Cardiac septum (tissue), 1 donor: ENCODE measurements at regions not wholly inside any gene's neighbourhood (a gene's known extent, or its start where the extent isn't known, plus 50 kb on each side); places are given as distances from the start of the nearest gene placed in this dataset.
"Not testable (repeated sequence)": the region's sequence is repeated elsewhere in the genome, so short reads cannot be mapped to it uniquely, and the experiment has no call there.

Source experiments
- DNase-seq: peaks from one replicate; pipeline ENCODE4 v3.0.0-alpha.2; 2020; ENCODE audit warnings: low spot score
- intact Hi-C: fragments of 100-400 bp; cut with DNase I; formaldehyde crosslinking; loops from one replicate; pipeline ENCODE4 v1.14.0; 2022
- donor health status: DM: no; HTN: no; CAD: no.

GRCh38 chr14:106044949-106045596 is 518.7 kb downstream of the TMEM121 start:
- no peak for DNase-seq
- intact Hi-C loops = no loop called here

DNA sequence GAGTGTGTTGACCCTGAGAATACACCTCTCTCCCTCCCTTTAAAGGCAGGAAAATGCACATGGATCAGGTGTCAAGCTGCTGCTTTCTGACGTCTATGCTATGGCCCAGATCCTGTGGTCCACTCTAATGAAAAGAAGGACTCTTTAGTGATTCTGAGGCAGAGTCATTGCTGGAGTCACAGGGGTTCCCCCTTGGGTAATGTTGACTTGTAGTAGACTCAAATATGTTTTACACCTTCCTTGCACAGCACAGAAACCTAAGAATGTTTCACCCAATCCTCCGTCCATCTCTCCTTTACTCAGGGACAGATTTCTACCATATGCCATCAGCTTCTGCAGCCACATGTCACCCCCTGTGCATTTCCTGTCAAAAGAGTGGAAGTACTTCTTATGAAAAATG is 525.4 kb downstream of the TMEM121 start:
- intact Hi-C loops = no loop called here
- DNase-seq = no peak

GRCh38 chr14:106055289-106055688 is 528.9 kb downstream of the TMEM121 start:
- intact Hi-C loops = no loop called here
- DNase-seq = no peak

- DNase-seq = no peak
- intact Hi-C loops = no loop called here
These were observed 532.0 kb downstream of the TMEM121 start for GRCh38 chr14:106058342-106058741.

GRCh38 chr14:106060276-106060975 is 534.0 kb downstream of the TMEM121 start:
- intact Hi-C loops = no loop called here
- DNase-seq = no peak

- intact Hi-C loops, DNase-seq: not testable (repeated sequence)
These were observed 535.6 kb downstream of the TMEM121 start for GRCh38 chr14:106061877-106062500.

DNA sequence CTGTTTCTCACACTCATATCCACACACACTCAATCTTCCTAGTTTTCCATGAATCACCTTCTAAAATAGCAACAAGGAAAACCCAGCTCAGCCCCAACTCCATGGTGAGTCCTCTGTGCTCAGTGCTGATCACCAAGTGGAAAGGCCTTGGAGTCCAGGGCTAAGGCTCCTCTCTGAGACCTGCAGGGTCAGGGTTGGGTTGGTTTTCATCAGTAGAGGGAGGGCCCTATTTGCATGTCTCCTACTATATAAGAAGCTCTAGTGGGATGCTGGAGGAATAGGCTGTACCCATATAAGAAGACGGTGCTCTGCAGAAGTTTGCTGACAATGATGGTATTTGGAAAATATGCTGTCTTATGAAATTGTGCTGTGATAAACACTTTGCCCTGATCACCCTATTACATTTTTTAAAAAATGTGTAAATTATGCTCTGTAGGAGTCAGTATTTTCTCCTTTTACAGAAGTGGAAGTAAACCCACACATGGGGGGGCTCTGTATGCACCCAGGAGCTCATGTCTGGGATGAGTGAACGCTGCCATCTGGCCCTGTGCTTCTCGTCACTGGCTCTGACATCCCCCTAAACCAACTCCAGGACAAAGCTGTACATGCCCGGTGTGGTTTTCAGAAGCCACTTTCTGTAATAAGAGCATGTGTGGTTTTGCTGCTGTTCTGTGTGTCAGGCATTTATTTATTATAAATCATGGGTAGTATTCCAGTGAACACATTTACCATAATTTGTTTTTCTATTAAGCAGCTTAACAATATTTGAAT is 536.3 kb downstream of the TMEM121 start:
- no peak for DNase-seq
- intact Hi-C loops = no loop called here

DNA sequence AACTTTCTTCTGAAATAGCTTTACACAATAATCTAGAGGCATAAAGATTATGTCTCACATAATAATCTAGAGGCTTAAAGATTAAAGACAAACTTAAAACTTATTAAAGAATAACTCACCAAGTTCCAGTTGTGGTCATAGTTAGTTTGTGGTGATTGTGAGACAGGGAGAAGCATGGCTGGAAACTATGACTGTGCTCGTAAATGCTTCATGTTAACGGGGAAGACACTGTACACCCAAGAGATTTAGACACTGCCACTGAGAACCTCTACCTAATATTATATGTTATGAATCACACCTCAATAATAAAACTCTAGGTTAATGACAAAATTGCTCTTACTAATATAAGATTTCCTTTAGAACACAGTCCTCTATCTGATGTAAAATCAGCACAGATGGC is 541.6 kb downstream of the TMEM121 start:
- intact Hi-C loops = no loop called here
- no peak for DNase-seq

GRCh38 chr14:106069804-106070625 is 543.6 kb downstream of the TMEM121 start:
- DNase-seq = no peak
- intact Hi-C loops = no loop called here

GRCh38 chr14:106080922-106081321 is 554.5 kb downstream of the TMEM121 start:
- intact Hi-C loops = no loop called here

GRCh38 chr14:106081721-106082120 is 555.3 kb downstream of the TMEM121 start:
- DNase-seq, intact Hi-C loops: not testable (repeated sequence)

More at GRCh38 chr14:106080922-106081321, 554.5 kb downstream of the TMEM121 start:
- no peak for DNase-seq

DNA sequence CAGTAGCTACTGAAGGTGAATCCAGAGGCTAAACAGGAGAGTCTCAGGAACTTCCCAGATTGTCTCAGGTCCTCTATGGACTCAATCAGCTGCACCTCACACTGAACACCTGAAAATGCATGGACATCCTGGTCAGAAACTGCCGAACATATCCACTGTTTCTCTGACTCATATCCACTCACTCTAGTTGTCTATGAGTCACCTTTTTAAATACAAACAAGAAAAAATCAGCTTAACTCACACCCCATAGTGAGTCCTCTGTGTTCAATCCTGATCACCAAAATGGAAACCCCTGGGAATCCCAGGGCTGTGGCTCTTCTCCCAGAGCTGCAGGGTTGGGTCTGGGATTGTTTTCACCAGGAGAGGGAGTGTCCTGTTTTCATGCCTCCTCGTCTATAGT is 556.7 kb downstream of the TMEM121 start:
- intact Hi-C loops = no loop called here
- DNase-seq = no peak

DNA sequence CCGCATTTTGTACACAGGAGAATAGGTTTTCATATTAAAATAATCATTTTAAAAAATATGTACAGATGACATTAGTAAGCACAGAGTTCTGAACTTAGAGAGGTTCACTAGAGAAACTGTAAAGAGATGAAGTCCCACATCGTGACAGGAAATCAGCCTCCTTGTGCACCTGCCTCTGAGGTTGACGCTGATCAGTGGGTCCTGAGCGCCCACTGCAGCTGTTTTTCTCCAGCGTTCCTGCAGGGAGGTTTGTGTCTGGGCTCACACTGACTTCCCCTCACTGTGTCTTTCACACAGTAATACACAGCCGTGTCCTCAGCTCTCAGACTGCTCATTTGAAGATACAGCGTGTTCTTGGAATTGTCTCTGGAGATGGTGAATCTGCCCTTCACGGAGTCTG is 561.5 kb downstream of the TMEM121 start:
- intact Hi-C loops = no loop called here
- no peak for DNase-seq

GRCh38 chr14:106088860-106089259 is 562.5 kb downstream of the TMEM121 start:
- intact Hi-C loops, DNase-seq: not testable (repeated sequence)

DNA sequence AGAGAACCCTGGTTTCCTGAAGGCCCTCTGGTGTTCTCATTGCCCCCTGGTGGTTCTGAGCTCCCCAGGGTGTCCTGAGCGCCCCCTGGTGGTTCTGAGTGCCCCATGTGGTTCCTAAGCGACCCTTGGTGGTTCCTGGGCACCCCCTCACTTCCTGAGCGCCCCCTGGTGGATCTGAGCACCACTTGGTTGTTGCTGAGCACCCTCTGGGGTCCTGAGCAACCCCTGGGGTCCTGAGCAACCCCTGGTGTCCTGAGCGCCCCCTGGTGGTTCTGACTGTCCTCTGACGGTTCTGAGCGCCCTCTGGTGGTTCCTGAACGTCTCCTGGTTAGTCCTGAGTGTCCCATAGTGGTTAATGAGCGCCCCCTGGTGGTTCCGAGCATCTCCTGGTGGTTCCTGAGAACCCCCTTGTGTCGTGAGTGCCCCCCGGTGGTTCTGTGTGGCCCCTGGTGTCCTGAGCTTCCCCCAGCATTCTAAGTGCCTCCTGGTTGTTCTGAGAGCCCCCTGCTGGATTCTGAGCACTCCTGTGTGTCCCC is 568.3 kb downstream of the TMEM121 start:
- DNase-seq = no peak
- intact Hi-C loops = no loop called here

DNA sequence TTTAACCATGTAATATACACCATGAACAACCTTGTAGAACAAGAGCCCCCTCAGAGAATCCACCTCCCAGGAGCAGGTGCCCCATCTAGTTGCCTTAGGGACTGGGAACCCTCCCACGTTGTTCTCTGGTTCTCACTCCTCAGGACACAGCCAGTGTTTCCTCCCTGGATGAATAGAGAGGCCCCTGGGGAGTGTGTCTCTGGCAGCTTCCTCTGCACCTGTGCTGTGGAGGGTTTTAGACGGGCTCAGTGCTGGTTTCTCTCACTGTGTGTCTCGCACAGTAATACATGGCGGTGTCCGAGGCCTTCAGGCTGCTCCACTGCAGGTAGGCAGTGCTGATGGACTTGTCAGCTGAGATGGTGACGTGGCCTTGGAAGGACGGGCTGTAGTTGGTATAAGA is 581.3 kb downstream of the TMEM121 start:
- intact Hi-C loops = no loop called here
- no peak for DNase-seq

DNA sequence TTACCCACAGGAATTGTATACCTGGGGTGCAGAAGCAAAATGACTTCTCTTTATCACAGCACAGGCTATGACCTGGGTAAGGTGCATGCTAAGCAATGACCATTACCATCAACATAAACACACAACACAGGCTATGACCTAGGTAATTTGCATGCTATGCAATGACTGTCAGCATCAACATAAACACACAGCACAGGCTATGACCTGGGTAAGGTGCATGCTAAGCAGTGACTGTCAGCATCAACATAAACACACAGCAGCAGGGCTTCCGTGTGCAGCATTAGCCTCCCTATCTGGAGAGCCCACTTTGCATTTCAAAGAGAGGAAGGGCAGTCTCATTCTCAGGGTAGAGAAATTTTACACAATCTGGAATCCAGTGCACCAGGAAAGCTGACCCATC is 583.0 kb downstream of the TMEM121 start:
- intact Hi-C loops = no loop called here
- no peak for DNase-seq

DNA sequence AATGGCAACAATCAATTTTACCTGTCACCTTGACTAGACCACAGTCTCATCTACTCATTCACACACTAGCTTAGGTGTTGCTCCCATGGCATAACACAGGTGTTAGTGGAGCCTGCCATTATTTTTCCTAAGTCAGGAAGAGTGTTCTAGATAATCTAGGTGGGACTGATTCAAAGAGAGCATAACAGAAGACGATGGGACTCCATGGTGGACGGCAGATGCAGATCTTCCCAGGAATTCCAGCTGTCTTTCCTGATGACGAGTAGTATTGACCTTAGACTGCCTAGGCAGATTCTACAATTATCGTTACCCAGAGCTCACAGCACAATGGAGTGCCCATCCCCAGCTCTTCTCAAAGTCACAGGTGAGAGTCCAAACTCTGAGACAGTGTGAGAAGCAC is 589.0 kb downstream of the TMEM121 start:
- DNase-seq = no peak
- intact Hi-C loops = no loop called here

GRCh38 chr14:106116339-106116930 is 590.1 kb downstream of the TMEM121 start:
- DNase-seq, intact Hi-C loops: not testable (repeated sequence)
